Medulla oblongata (tissue), 1 donor: ENCODE measurements at regions not wholly inside any gene's neighbourhood (a gene's known extent, or its start where the extent isn't known, plus 50 kb on each side); places are given as distances from the start of the nearest gene placed in this dataset.

Experiments used
- DNase-seq: peaks from one replicate; pipeline ENCODE4 v3.0.0-alpha.2; 2015; ENCODE audit errors: extremely low spot score

DNA sequence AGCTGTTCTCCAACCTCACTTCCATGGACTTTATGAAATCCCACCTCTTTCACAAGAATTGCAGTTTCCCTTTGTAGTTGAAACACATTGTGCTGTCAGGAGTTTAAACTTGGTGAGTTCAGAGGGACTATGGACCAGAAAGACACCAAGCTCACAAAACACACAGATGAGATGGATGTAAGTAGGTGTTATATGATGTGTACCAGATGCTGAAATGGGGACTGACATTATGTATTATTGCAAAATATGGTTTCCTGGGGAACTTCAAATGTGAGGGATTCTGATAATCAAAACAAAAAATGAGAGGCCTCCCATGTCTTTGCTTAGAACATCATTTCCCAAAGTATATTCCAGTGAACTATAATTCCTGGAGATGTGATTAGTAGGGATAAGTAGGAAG lies 401.1 kb upstream of the ARID1B start:
- DNase-seq, result no peak

DNA sequence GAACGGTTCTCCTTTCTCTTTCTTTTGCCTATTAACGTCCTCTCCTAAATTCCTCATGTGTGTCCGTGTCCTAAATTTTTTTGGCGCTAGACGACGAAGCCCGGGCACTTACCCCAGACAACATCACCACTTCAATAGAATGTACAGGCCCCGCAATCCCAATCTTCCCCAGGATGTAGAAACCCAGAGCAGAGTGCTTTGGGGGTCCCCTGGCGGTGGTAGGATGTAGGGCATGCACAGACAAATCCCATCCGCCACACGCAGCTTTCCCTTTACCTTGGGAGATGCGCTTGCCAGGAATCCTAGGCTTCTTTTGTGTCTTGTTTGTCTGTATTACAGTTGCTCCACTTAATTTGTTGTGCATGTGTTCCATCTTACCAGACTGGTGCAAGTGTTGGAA lies 417.3 kb upstream of the ARID1B start:
- no peak for DNase-seq

DNA sequence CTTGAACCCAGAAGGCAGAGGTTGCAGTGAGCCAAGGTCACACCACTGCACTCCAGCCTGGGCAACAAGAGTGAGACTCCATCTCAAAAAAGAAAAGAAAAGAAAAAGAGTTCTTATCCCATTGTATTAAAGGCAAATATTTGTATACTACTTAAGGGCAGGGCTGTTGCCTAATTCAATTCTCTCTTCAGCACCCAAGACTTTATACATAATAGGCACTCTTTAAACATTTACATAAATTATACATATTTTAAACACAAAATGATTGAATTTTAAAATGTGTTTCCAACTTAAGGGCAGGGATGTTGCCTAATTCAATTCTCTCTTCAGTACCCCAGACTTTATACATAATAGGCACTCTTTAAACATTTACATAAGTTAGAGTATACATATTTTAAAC lies 424.3 kb upstream of the ARID1B start:
- DNase-seq, result no peak

DNA sequence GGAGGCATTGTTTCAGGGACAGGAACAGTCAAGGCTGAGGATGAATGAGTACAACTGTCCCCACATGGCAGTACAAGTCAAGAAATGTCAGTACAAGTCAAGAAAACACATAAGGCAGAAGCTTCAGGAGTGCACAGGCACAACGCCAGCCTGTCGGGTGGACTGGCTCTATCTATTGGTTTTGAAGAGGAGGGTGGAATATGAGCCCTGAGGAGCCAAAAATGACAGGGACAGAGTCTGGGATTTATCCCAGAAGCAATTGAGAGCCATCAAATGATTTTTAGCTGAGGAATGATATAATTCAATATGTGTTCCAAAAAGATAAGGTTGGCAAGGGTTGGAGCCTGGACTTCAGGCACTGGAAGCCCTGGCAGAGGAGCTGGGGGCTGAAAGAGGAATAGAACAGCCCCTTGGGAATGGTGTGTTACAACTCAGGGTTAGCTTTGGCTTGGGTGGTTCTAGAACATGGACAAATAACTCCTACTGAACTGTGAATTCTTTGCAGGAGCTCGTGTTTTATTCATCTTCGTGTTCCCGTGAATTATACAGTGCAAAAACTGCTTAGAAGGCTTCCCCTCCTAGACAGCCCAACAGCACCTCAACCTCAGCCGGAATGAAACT lies 425.7 kb upstream of the ARID1B start:
- DNase-seq, result no peak

DNA sequence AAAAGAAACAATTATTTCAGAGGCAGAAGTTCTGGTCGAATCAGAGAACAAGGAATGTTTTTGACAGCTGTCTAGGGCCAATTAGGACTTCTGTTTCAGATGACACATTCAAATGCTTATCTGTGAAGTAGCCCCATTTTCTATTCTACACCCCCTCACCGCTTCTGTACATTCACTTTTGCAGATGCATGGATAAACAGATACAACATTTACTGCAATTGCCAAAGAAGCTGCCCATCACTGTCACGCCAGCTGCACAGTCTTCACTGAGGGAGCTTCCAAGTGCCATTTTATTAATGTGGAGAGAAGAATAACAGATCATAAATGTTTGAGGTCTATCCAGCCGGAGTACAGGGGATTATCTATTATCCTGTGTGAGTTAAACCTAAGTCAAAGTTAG lies 426.8 kb upstream of the ARID1B start:
- DNase-seq, result no peak

DNA sequence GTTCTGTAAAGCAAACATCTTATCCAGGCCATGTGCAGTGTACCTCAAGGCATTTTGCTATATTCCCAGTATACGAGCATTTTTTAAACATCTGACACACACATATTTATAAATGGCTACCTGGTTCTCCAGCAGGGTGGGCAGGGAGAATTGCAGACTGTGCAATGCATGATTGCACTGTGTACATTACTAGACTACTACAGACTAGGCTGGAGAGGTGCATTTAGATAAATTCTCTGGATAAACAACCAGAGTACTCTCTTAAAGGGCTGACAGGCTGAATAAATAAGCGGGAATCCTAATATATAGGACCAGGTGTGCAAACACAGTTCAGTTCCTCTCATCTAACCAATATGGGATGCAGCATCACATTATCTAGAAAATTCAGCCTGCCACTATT lies 428.3 kb upstream of the ARID1B start:
- no peak for DNase-seq

DNA sequence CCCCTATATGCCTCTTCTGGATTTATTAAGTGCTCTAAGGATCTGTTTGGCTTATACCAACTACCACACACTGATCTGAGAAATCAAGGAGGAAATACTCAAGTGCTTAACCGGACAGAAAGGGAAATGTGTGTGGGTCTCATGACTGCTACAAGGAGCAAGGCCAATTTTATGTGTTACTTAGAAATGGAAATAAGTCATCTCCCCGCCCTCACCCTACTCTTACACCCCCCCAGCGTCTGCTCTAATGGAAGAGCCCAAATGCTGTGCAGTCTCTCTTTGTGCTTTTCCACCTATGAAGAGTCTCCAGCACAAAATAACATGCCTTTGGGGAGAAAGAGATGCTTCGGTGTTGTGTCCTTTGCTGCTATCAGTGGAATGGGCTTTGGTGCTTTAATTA lies 428.8 kb upstream of the ARID1B start:
- DNase-seq, result no peak

DNA sequence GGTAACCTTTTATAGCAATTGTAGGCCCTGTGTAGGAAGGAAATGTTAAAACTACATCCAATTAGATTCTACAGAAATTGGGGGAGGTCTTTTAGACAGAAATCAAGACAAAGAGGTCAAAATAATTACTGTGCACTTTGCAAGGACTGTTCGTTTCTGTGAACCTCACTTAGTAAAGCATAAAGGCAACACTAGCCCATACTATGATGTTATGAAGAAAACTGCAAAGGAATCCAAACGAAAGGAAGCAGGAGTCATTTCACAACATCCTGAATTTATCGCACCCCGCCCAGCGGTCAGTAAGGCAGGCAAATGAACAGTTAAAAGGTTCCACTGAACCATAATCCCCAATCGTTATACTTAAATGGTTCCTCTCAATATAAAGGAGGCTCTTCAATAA lies 429.5 kb upstream of the ARID1B start:
- DNase-seq, result no peak

DNA sequence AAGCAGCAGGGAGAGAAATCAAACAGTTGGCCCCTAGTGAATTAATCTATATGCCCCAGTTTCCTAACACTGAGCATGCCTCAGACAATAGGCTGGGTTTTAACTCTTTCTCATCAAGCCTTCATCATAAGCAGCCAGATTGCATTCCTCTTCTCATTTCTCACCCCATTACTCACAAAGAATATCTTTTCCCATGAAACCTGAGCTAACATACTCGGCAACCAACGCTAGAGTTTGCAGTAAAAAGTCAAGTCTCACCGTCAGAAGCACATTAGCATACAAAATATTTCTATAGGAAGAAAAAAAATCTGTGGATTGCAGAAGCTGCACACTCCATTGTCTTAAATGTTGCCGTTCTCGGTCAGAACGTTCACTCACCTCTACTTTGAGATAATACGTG lies 429.9 kb upstream of the ARID1B start:
- no peak for DNase-seq

DNA sequence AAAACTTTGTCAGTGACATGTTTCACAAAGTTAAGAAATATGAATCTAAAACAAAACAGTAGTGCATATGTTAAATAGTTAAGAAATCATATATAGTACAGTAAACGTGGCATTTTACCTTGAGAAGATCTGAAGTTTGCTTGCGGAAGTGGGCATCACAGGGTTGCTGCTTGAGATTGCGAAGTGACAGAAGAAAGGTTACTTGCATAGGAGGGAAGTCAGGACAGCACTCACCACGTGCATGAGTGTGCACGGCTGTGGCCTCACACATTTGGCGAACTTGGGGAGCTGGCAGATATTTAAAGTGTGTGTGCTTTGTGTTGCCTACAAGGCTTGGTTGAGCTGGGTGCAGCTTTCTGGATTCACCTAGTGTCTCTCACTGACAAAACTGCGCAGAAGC lies 431.5 kb upstream of the ARID1B start:
- no peak for DNase-seq

DNA sequence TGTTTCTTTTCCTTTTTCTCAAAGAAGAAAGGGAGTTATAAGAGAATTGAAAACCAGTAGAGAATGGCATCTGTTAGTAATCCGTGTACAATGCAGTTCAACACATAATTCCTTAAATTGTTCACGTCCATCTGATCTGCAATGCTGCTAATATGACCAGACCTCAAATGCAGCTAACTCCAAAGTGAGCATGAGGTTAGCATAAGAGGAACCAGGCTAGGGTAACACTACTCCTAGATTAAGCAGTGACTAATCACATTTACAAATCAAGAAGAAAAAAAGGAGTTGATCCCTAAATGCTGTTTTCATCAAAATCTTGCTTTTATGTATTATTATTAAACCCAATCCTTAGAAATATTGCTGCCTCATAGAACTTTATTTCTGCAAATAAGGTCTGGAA lies 432.7 kb upstream of the ARID1B start:
- no peak for DNase-seq

DNA sequence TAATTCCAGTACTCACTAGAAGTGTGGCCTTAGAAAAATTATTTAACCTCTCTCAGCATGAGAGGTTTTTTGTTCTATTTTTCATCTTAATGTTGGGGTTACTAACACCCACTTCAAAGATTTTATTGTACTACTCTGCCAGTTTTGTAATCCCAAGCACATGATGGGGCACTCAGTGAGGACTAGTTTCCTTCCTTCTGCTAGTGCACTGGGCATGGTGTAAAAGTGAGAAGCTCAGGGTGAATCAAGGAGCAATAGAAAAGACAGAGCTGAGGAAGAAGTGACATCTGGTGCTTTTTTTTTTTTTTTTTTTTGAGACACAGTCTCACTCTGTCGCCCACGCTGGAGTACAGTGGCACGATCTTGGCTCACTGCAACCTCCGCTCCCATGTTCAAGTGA lies 439.4 kb upstream of the ARID1B start:
- no peak for DNase-seq

DNA sequence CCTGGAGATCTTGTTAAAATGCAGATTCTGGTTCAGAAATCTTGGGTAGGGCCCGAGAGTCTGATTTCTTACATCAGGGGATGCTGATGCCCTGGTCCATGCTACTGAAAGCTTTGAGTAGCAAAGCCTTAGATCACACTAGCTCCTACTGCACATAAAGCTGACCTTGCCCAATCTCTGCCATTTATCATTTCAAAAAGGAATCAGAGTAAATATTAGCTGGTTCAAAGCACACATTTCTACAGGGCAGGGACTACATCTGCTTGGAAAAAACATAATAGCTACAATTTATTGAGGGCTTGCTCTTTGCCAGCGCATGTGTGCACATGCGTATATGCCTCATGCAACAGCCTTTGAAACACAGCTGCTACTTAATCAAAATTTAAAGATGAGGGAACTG lies 440.4 kb upstream of the ARID1B start:
- no peak for DNase-seq

DNA sequence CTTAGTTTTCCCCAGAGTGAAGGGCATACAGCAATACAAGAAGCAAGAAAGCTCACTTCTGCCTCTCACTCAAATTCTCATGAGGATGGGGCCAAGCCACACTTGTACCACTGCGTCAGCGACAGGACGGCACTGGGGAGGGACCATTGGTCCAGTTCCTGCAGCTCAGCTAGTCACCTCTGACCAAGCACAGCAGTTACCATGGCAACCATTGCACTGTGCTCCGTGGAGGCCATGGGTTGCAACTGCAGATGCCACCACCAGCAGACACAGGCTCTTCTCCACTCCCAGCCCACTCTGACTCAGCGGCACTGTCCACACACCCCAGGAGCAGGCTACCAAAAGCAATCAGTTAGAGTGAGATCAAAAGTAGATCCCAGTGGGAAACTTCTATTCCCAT lies 441.1 kb upstream of the ARID1B start:
- no peak for DNase-seq

DNA sequence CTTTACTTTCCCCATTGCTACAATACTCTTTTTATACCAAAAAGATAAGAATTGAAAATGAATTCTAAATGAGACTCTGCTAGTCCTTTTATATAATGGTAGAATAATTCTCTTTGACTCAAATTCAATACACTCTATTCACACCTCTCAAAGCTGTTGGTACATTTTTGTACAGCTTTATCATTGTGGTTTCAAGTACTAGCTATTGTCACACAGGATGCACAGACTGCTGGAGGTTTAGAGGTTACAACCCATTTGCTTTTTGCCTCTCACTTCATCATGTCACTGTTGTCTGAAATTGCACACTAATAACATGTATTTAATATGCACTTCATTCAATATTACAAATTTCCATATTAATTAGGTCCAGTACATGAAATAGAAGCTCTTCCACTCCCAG lies 442.2 kb upstream of the ARID1B start:
- DNase-seq, result no peak

DNA sequence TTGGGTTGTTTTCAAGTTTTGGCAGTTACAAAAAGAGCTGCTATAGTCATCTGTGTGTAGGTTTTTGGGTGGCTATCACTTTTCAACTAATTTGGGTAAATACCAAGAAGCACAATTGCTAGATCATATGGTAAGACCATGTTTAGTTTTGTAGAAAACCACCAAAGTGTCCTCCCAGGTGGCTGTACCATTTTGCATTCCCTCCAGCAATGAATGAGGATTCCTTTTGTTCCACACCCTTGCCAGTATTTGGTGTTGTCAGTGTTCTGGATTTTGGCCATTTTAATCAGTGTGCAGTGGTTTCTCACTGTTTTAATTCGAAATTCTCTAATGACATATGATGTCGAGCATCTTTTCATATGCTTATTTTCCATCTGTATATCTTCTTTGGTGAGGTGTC lies 457.5 kb upstream of the ARID1B start:
- DNase-seq, result no peak

DNA sequence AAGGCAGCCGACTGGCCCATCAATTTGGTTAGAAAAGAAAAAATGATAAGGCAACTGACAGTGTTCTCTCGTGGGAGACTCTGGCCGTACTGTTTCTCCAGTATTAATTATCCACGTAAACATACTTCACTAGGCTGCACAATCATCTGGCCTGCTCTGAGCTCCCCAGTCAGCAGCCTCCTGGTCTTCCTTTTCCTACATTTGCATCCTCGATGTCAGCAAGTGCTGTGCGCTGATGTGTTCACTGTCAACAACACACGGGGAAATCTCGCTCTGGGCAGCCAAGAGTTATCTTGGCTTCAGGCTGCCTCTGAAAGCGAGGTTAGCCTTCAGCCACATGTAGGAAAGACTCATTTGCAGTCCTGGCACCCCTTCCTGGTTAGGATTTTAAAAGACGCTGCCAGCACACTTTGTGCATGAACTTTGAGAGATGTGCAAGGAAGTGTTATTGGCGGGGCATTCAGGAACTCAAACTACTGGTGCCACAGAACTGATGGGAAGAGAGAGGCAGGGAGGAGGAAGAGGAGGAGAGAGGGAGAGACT lies 460.5 kb upstream of the ARID1B start:
- DNase-seq, result no peak

DNA sequence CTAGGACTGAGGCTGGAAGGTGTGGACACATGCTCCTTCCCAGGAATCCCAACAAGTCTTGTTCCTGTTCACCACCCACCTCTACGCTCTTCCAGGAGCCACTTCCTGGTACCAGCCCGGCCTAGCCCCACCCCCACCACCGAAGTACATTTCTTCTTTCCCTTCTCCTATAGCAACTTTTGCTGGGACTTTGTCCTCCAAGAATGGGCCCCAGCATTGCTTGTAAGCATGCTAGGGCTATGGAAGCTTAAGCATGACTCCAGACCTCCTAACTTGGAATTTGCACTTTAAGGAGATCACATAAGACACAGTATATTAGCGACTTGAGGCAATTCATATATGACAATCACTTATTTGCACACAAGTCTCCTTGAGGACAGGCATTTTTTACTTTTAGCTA lies 462.0 kb upstream of the ARID1B start:
- no peak for DNase-seq

DNA sequence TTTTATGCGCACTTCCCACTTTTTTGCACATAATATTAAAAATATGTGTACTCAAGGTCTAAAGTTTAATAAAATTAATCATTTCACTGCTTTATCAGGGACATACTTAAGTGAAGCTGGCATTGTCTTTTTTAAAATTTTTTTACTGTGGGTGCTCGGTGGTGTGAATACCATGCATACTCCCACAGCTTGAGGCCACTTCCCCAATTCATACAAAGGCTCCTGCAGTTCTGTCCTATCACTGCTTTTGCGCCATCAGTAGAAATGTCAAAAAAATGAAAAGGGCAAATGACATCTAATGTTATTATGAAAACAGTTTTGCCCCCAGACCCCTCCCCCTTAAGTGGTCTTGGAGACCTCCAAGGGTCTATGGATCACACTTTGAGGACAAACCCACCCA lies 464.1 kb upstream of the ARID1B start:
- DNase-seq, result no peak

DNA sequence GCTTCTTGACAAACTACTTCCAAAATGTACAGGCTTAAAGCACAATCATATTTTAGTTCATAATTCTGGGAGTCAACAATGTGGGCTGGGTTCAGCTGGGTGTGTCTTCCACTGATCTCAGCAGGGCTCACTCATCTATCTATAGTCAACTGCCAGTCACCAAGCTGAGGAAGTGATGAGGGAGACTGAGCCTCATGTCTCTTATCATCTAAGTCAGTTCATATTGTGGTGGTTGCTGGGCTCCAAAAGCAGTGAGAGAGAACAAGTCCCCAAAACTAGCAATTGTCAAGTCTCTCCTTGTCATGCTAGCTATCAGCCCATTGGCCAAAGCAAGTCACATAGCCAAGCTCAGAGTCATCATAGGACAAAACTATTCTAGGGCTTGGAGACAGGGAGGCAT lies 465.9 kb upstream of the ARID1B start:
- no peak for DNase-seq

DNA sequence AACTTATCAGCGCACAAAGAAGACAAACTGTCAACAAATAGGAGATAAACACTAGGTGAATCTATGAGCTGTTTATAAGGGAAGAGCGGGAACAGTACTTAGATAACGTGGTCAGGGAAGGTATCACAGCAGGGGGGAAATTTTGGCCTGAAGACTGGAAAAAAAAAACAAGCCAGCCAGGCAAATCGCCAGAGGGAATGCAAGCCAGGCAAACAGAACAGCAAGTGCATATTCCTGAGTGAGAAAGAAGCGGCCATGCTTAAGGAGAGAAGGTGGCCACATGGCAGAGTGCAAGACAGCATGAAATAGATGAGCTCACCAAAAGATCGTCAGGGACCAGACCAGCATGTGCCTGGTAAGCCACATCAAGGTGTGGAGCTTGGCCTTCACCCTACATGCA lies 466.5 kb upstream of the ARID1B start:
- DNase-seq, result no peak

DNA sequence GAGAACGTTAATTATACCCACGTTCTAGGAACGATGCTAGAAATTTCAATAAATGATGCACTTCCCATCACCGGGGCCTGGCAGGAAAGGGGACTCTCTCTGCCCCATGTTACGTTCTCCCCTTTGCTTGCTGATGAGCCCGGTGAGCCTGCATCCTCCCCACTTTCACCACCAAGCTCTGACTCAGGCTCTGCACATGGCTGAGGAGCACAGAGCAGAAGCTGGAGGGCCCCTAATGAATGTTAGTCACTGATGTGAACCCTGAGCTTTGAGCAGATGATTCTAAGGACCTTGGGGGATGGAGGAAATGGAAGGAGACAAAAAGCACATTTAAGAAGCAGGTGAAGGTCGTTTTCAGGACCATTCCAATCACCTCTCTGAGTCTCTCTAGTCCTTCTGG lies 468.2 kb upstream of the ARID1B start:
- no peak for DNase-seq

DNA sequence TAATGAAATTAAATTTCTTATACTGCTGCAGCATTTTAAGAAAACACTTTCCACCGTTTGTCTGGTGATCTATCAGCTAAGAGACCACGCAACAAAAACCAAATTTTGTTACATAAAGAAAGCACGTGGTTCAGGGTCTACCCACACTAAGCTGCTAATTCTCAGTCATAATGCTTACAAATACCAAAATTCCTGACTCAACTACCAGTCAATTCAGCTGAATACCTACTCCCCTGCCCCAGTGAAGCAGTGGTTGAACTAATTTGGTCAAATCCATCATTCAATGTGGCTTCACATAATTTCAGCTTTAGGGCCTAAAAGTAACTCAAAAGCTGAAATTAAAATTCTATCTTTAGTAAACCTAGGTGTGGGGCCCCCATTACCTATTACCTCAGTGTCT lies 468.6 kb upstream of the ARID1B start:
- no peak for DNase-seq

DNA sequence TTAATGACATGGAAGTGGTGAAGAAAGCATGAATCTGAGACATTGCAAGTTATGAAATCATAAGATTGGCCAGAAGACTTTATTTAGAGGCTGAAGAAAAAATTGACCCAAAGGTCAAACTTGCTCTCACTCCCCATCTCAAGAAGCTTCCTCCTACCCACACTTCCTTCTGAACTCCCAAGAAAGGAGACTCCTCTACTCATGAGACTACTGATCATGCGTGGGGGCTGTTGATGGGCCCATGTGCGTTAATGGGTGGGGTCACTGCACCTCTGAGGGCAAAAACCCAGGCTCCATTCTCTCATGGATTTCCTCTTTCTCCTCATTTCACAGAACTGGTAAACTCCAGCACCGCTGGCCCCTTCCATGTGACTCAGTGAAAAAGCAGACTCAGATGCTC lies 470.6 kb upstream of the ARID1B start:
- no peak for DNase-seq
